Vagina (tissue), 2 donors: ENCODE measurements at regions not wholly inside any gene's neighbourhood (a gene's known extent, or its start where the extent isn't known, plus 50 kb on each side); places are given as distances from the start of the nearest gene placed in this dataset.
"Not testable (repeated sequence)": the region's sequence is repeated elsewhere in the genome, so short reads cannot be mapped to it uniquely, and the experiment has no call there.

Experiments
- DNase-seq, 2 donors: peaks; one replicate each; pipeline ENCODE4 v3.0.0-alpha.2; 2017; ENCODE audit errors: extremely low spot score in 2 of 2
- H3K27ac ChIP-seq: fragments of 200-600 bp; sonication (generic); one replicate; pipeline ENCODE4 v1.5.1; 2019
- H3K27me3 ChIP-seq: fragments of 200-600 bp; sonication (generic); one replicate; pipeline ENCODE4 v1.5.1; 2019
- H3K36me3 ChIP-seq, 2 donors: fragments of 200-600 bp; sonication (generic); one replicate each; pipeline ENCODE4 v1.5.1; 2017 to 2019
- H3K4me1 ChIP-seq: fragments of 200-600 bp; sonication (generic); one replicate; pipeline ENCODE4 v1.5.1; 2019
- H3K4me3 ChIP-seq, 2 donors: fragments of 200-600 bp; sonication (generic); 1 replicate in 1 of 2; 2 replicates in 1 of 2; pipeline ENCODE4 v1.5.1; 2016 to 2019
- H3K9me3 ChIP-seq: fragments of 200-600 bp; sonication (generic); one replicate; pipeline ENCODE4 v1.5.1; 2019
- CTCF ChIP-seq, 3 experiments: fragments of 450-650 bp in 2 of 3; fragments of 200-600 bp in 1 of 3; sonication (generic) in 1 of 3; IDR thresholded peaks; one replicate each; pipeline ENCODE4 v1.5.1; 2017 to 2019; ENCODE audit warnings: antibody characterized with exemption in 3 of 3, mild to moderate bottlenecking in 2 of 3, moderate library complexity in 2 of 3
- POLR2A ChIP-seq, 2 donors: fragments of 450-650 bp; IDR thresholded peaks; one replicate each; pipeline ENCODE4 v1.6.1; 2017; ENCODE audit warnings: antibody characterized with exemption in 2 of 2, mild to moderate bottlenecking in 2 of 2, moderate library complexity in 2 of 2
- POLR2AphosphoS5 ChIP-seq, 2 donors: sonication (generic); formaldehyde crosslinking; IDR thresholded peaks; one replicate each; pipeline ENCODE4 v1.9.0; 2017; ENCODE audit warnings: antibody characterized with exemption in 2 of 2, mild to moderate bottlenecking in 2 of 2, low read depth in 1 of 2; ENCODE audit not compliant: insufficient read depth in 1 of 2
- intact Hi-C: fragments of 100-400 bp; cut with DNase I; formaldehyde crosslinking; loops from one replicate; pipeline ENCODE4 v1.15.1; 2023

- TF ChIP-seq POLR2AphosphoS5 (IDR thresholded peaks at IDR 0.05; ENCODE audit: insufficient read depth in 1 of 2, low read depth in 1 of 2) = no peak
- TF ChIP-seq CTCF (IDR thresholded peaks at IDR 0.05) = no peak
- no peak for TF ChIP-seq POLR2A (IDR thresholded peaks at IDR 0.05)
- H3K27ac ChIP-seq = no peak overlapping the region
These were observed 241.6 kb downstream of the LRIG3 start for GRCh38 chr12:58678753-58679152.

DNA sequence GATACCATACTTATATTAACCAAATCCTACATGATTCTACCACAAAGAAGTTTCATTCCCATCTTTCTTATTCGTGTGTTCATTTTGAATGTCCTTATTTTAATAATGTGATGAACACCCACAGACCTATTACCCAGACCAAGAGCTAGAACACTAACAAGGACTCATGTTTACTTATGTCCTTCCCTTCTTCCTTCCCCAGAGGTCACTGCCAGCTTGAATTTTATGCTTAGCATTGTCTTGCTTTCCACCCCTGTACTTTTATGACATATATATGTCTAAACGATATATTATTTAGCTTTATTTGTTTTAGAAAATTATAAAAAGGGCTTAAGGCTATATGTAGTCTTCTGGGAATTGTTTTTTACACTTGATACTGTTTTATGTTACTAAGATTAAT, 238.6 kb downstream of the LRIG3 start:
- Histone ChIP-seq H3K27me3 (no peaks in the 10 kb centered on the region), H3K4me3 (no peak overlapping the region), H3K9me3 (peaks cover 17% of the 10 kb centered on the region), H3K27ac (no peak overlapping the region), H3K36me3 (no peaks in the 10 kb centered on the region), H3K4me1 (no peaks in the 10 kb centered on the region)
- intact Hi-C loops = no loop called here
- TF ChIP-seq CTCF (IDR thresholded peaks at IDR 0.05) (no peak), POLR2AphosphoS5 (IDR thresholded peaks at IDR 0.05; ENCODE audit: insufficient read depth in 1 of 2, low read depth in 1 of 2) (no peak), POLR2A (IDR thresholded peaks at IDR 0.05) (no peak)
- DNase-seq = no peak

More at GRCh38 chr12:58678753-58679152, 241.6 kb downstream of the LRIG3 start:
- DNase-seq = no peak
- intact Hi-C loops = no loop called here
- H3K36me3 ChIP-seq = no peaks in the 10 kb centered on the region
- peaks cover 17% of the 10 kb centered on the region for H3K9me3 ChIP-seq
- H3K4me3 ChIP-seq = no peak overlapping the region
- H3K27me3 ChIP-seq = no peaks in the 10 kb centered on the region
- no peaks in the 10 kb centered on the region for H3K4me1 ChIP-seq

DNA sequence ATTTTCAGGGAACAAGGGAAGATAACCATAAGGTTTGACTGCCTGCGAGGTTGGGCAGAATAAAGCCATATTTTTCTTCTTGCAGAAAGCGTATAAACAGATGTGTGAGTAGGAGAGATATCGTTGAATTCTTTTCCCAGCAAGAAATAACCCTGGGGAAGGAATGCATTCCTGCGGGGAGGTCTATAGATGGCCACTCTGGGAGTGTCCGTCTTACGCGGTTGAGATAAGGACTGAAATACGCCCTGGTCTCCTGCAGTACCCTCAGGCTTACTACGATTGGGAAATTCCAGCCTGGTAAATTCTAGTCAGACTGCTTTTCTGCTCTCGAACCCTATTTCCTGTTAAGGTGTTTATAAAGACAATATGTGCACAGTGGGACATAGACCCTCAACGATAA, 225.0 kb downstream of the LRIG3 start:
- no peak for DNase-seq
- Histone ChIP-seq H3K4me3 (no peak overlapping the region), H3K4me1 (no peaks in the 10 kb centered on the region), H3K9me3 (no peaks in the 10 kb centered on the region), H3K27ac (no peak overlapping the region), H3K27me3 (no peaks in the 10 kb centered on the region), H3K36me3 (no peaks in the 10 kb centered on the region)
- intact Hi-C loops = no loop called here
- TF ChIP-seq POLR2A (IDR thresholded peaks at IDR 0.05) = no peak
- no peak for TF ChIP-seq POLR2AphosphoS5 (IDR thresholded peaks at IDR 0.05; ENCODE audit: insufficient read depth in 1 of 2, low read depth in 1 of 2)
- TF ChIP-seq CTCF (IDR thresholded peaks at IDR 0.05) = no peak

GRCh38 chr12:58701536-58701935, 218.8 kb downstream of the LRIG3 start:
- H3K27ac ChIP-seq = no peak overlapping the region
- no peak for DNase-seq
- no peak overlapping the region for H3K4me3 ChIP-seq
- TF ChIP-seq POLR2AphosphoS5 (IDR thresholded peaks at IDR 0.05; ENCODE audit: insufficient read depth in 1 of 2, low read depth in 1 of 2) (no peak), POLR2A (IDR thresholded peaks at IDR 0.05) (no peak), CTCF (IDR thresholded peaks at IDR 0.05) (no peak)
- intact Hi-C loops = no loop called here
- no peaks in the 10 kb centered on the region for H3K27me3 ChIP-seq
- no peaks in the 10 kb centered on the region for H3K36me3 ChIP-seq
- H3K9me3 ChIP-seq = no peaks in the 10 kb centered on the region
- no peaks in the 10 kb centered on the region for H3K4me1 ChIP-seq

GRCh38 chr12:58703866-58704265, 216.4 kb downstream of the LRIG3 start:
- no peak for DNase-seq
- Histone ChIP-seq H3K4me1 (no peaks in the 10 kb centered on the region), H3K27ac (no peak overlapping the region), H3K4me3 (no peak overlapping the region), H3K36me3 (no peaks in the 10 kb centered on the region), H3K27me3 (no peaks in the 10 kb centered on the region), H3K9me3 (no peaks in the 10 kb centered on the region)
- intact Hi-C loops = no loop called here
- TF ChIP-seq POLR2A (IDR thresholded peaks at IDR 0.05) (no peak), POLR2AphosphoS5 (IDR thresholded peaks at IDR 0.05; ENCODE audit: insufficient read depth in 1 of 2, low read depth in 1 of 2) (no peak), CTCF (IDR thresholded peaks at IDR 0.05) (no peak)

- H3K9me3 ChIP-seq, H3K36me3 ChIP-seq, intact Hi-C loops, H3K27me3 ChIP-seq, H3K27ac ChIP-seq, DNase-seq, H3K4me3 ChIP-seq, H3K4me1 ChIP-seq: not testable (repeated sequence)
These were observed 215.5 kb downstream of the LRIG3 start for GRCh38 chr12:58704770-58705169.
